Ishikawa (cell line): ENCODE measurements at regions not wholly inside any gene's neighbourhood (a gene's known extent, or its start where the extent isn't known, plus 50 kb on each side); places are given as distances from the start of the nearest gene placed in this dataset.

ENCODE experiments used
- CEBPB ChIP-seq: IDR thresholded peaks from 2 replicates; pipeline ENCODE4 v1.6.1; 2012
- CREB1 ChIP-seq: IDR thresholded peaks from 2 replicates; pipeline ENCODE4 v1.6.1; 2012; ENCODE audit warnings: low read depth
- EGR1 ChIP-seq: IDR thresholded peaks from 2 replicates; pipeline ENCODE4 v1.6.1; 2012
- EP300 ChIP-seq: IDR thresholded peaks from 2 replicates; pipeline ENCODE4 v1.6.1; 2012; ENCODE audit warnings: borderline replicate concordance
- FOXM1 ChIP-seq: IDR thresholded peaks from 2 replicates; pipeline ENCODE4 v1.6.1; 2012; ENCODE audit warnings: low read depth, borderline replicate concordance
- RAD21 ChIP-seq: IDR thresholded peaks from 2 replicates; pipeline ENCODE4 v1.6.1; 2012; ENCODE audit warnings: low read depth
- TAF1 ChIP-seq: IDR thresholded peaks from 2 replicates; pipeline ENCODE4 v1.6.1; 2012; ENCODE audit warnings: low read depth, mild to moderate bottlenecking
- TCF12 ChIP-seq: IDR thresholded peaks from 2 replicates; pipeline ENCODE4 v1.6.1; 2012; ENCODE audit warnings: low read depth
- USF1 ChIP-seq: IDR thresholded peaks from 2 replicates; pipeline ENCODE4 v1.6.1; 2012
- YY1 ChIP-seq: IDR thresholded peaks from 2 replicates; pipeline ENCODE4 v1.6.1; 2012; ENCODE audit warnings: low read depth

GRCh38 chr4:27288496-27288895 lies 427.9 kb downstream of the STIM2 start:
- TF ChIP-seq TCF12 (no peak), EP300 (no peak), CREB1 (no peak), YY1 (no peak), EGR1 (no peak), TAF1 (no peak), CEBPB (no peak), FOXM1 (no peak), RAD21 (no peak), USF1 (no peak)
